GM12865 (cell line): ENCODE measurements at regions not wholly inside any gene's neighbourhood (a gene's known extent, or its start where the extent isn't known, plus 50 kb on each side); places are given as distances from the start of the nearest gene placed in this dataset.

Experiments
- DNase-seq: peaks from one replicate; pipeline ENCODE4 v3.0.0; 2010; ENCODE audit warnings: low read depth
- H3K4me3 ChIP-seq: 2 replicates; pipeline ENCODE4 v1.5.1; 2011; ENCODE audit warnings: mild to moderate bottlenecking, low read depth, low read length, control low read depth
- TF ChIP-seq, protein P1 (sequence below): IDR thresholded peaks from 2 replicates; pipeline ENCODE4 v1.5.1; 2011; ENCODE audit warnings: low read length, control low read depth, low read depth, inconsistent platforms; ENCODE audit not compliant: insufficient read depth; ENCODE audit errors: missing control alignments

GRCh38 chr9:116088396-116088795 is 65.2 kb upstream of the PAPPA start:
- TF ChIP-seq, protein P1, sequence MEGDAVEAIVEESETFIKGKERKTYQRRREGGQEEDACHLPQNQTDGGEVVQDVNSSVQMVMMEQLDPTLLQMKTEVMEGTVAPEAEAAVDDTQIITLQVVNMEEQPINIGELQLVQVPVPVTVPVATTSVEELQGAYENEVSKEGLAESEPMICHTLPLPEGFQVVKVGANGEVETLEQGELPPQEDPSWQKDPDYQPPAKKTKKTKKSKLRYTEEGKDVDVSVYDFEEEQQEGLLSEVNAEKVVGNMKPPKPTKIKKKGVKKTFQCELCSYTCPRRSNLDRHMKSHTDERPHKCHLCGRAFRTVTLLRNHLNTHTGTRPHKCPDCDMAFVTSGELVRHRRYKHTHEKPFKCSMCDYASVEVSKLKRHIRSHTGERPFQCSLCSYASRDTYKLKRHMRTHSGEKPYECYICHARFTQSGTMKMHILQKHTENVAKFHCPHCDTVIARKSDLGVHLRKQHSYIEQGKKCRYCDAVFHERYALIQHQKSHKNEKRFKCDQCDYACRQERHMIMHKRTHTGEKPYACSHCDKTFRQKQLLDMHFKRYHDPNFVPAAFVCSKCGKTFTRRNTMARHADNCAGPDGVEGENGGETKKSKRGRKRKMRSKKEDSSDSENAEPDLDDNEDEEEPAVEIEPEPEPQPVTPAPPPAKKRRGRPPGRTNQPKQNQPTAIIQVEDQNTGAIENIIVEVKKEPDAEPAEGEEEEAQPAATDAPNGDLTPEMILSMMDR = no peak
- no peak overlapping the region for H3K4me3 ChIP-seq
- DNase-seq = no peak

GRCh38 chr9:116090030-116090770 is 63.4 kb upstream of the PAPPA start:
- H3K4me3 ChIP-seq = no peak overlapping the region
- TF ChIP-seq, protein P1 = no peak
- DNase-seq = no peak

GRCh38 chr9:116094846-116095245 is 58.7 kb upstream of the PAPPA start:
- DNase-seq = no peak
- TF ChIP-seq, protein P1 = no peak
- no peak overlapping the region for H3K4me3 ChIP-seq

DNA sequence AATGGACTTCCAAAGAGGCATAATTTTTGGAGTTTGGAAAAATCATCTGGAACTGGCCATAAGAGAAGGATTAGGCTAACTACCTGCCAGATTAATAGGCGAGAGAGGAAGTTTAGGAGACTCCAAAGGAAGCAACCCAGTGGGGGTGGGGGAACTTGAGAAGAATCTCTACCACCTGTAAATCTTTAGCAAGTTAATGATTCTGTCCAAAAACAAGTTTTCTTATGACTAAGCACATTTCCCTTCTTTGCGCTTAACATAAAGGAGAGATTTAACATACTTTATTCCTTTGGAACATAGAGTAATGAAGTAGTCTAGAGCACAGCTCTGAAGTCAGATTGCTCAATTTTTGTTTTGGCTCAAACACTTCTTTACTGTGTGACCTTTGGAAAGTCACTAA is 58.2 kb upstream of the PAPPA start:
- DNase-seq = no peak

DNA sequence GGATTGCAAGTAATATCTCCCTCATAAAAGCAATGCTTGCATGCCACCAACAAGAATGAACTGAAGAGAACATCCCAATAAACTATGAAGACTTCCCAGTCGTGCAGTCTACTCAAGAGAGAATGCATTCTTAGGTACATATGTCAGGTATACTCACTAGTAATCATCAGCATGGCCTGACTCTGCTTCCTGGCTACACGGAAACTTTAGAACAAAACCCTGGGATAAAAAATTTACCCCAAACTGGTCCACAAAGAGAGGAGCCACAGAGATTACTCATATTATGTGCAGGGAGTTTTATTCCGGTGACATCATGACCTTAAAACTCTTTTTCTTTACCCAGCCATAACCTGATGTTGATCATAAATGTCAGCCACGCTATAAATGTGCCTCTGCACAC is 57.5 kb upstream of the PAPPA start:
- DNase-seq = no peak
- TF ChIP-seq, protein P1 = no peak
- no peak overlapping the region for H3K4me3 ChIP-seq

More for the DNA sequence above, 58.2 kb upstream of the PAPPA start:
- no peak overlapping the region for H3K4me3 ChIP-seq
- TF ChIP-seq, protein P1 = no peak

DNA sequence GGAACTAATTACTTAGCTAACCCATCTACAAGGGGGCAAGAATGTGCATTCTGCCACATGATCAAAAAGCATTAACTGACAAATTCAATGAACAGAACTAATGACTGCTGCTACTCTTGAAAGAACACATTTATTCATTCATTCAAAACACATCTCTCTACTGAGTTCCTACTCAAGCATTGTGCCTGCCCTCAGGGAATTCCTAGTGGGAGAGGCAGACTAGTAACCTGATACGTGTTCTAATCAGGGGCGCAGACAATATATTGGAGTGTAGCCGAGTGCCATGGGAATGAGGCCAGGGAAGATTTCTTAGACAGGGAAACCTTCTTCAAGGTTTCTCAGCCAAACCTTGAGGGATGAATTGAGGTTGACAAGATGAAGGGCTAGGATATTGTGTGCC is 56.7 kb upstream of the PAPPA start:
- DNase-seq = no peak
- H3K4me3 ChIP-seq = no peak overlapping the region
- TF ChIP-seq, protein P1 = no peak

DNA sequence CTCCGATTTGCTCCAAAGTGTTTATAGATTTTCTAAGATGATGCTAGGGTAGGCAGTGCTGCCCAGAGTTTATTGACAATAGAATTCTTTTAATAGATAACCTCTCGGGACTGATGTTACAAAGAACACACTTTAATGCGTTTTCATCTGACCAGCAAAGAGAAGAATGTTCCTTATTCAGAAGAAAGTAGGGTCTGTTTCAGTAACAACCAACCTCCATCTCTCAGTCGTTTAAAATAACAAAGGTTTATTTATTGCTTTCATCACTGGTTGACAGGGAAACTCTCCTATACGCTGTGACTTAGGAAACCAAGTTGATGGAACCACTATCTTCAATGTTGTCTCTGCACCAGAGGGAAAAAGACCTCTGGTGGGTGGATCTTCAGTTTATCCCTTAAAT is 55.1 kb upstream of the PAPPA start:
- no peak overlapping the region for H3K4me3 ChIP-seq
- DNase-seq = no peak
- TF ChIP-seq, protein P1 = no peak
